SK-N-SH (cell line): ENCODE measurements at regions not wholly inside any gene's neighbourhood (a gene's known extent, or its start where the extent isn't known, plus 50 kb on each side); places are given as distances from the start of the nearest gene placed in this dataset.

Experiments used
- CTCF ChIA-PET: fragments of 300-600, 350-600 bp; formaldehyde crosslinking; extraction: SDS; loops from one replicate; lab custom pipeline; 2021; lab: Yijun Ruan, JAX
- POLR2A ChIA-PET: fragments of 350-600 bp; sonication (Branson Sonifier 250); formaldehyde crosslinking; extraction: SDS; loops from one replicate; lab custom pipeline; 2020; ENCODE audit warnings: antibody characterized with exemption, inconsistent platforms; lab: Yijun Ruan, JAX
- DNase-seq: peaks from one replicate; pipeline ENCODE4 v3.0.0; 2012
- H2AFZ ChIP-seq: fragments of 200-600 bp; sonication (generic); 2 replicates; pipeline ENCODE4 v1.8.1; 2016; ENCODE audit warnings: antibody characterized with exemption, mild to moderate bottlenecking, low read depth
- H3F3A ChIP-seq: fragments of 200-600 bp; sonication (generic); replicated peaks from 2 replicates; pipeline ENCODE3; 2016; ENCODE audit warnings: antibody characterized with exemption, mild to moderate bottlenecking; ENCODE audit not compliant: insufficient read depth
- H3K27ac ChIP-seq, 2 experiments: fragments of 200-500 bp in 1 of 2; fragments of 200-600 bp in 1 of 2; sonication (Bioruptor generic) in 1 of 2; sonication (generic), shearing (Covaris generic) in 1 of 2; 2 replicates each; pipeline versions ENCODE4 v1.5.1 to v1.6.1; 2014 to 2016; ENCODE audit warnings: low read depth in 2 of 2, inconsistent platforms in 1 of 2, low read length in 1 of 2, mild to moderate bottlenecking in 1 of 2, mixed read lengths in 1 of 2
- H3K27me3 ChIP-seq: fragments of 200-600 bp; sonication (generic), shearing (Covaris generic); 2 replicates; pipeline ENCODE4 v1.6.1; 2016; ENCODE audit warnings: mixed run types; ENCODE audit not compliant: insufficient read depth
- H3K36me3 ChIP-seq, 2 experiments: fragments of 200-500 bp in 1 of 2; fragments of 200-600 bp in 1 of 2; sonication (Bioruptor generic) in 1 of 2; sonication (generic) in 1 of 2; replicated peaks in 1 of 2; 2 replicates each; pipeline versions ENCODE3 to v1.5.1; 2014 to 2016; ENCODE audit warnings: low read length in 1 of 2, mild to moderate bottlenecking in 1 of 2; ENCODE audit not compliant: insufficient read depth in 2 of 2, control insufficient read depth in 1 of 2
- H3K4me1 ChIP-seq, 2 experiments: fragments of 200-500 bp in 1 of 2; fragments of 200-600 bp in 1 of 2; sonication (Bioruptor generic) in 1 of 2; sonication (generic), shearing (Covaris generic) in 1 of 2; 2 replicates each; pipeline versions ENCODE4 v1.5.1 to v1.6.1; 2014 to 2016; ENCODE audit warnings: low read depth in 1 of 2, low read length in 1 of 2, mixed run types in 1 of 2; ENCODE audit not compliant: insufficient read depth in 2 of 2, control insufficient read depth in 1 of 2
- H3K4me2 ChIP-seq: fragments of 200-600 bp; sonication (generic), shearing (Covaris generic); 2 replicates; pipeline ENCODE4 v1.6.1; 2017; ENCODE audit warnings: mixed run types
- H3K4me3 ChIP-seq, 2 experiments: fragments of 200-500 bp in 1 of 2; fragments of 200-600 bp in 1 of 2; sonication (Bioruptor generic) in 1 of 2; sonication (generic), shearing (Covaris generic) in 1 of 2; 2 replicates each; pipeline versions ENCODE4 v1.5.1 to v1.8.1; 2014 to 2016; ENCODE audit warnings: low read depth in 2 of 2, inconsistent platforms in 1 of 2, low read length in 1 of 2, mild to moderate bottlenecking in 1 of 2, mixed read lengths in 1 of 2, moderate library complexity in 1 of 2
- H3K79me2 ChIP-seq: fragments of 200-600 bp; sonication (generic); 2 replicates; pipeline ENCODE4 v1.8.1; 2017; ENCODE audit warnings: mild to moderate bottlenecking; ENCODE audit not compliant: insufficient read depth
- H3K9ac ChIP-seq: fragments of 200-600 bp; sonication (generic); 2 replicates; pipeline ENCODE4 v1.6.1; 2017; ENCODE audit warnings: mixed run types
- H3K9me2 ChIP-seq: fragments of 200-600 bp; sonication (generic); 2 replicates; pipeline ENCODE4 v1.6.1; 2017; ENCODE audit warnings: mixed run types
- H3K9me3 ChIP-seq: fragments of 200-600 bp; sonication (generic); 2 replicates; pipeline ENCODE4 v1.6.1; 2017; ENCODE audit warnings: mixed run types, mild to moderate bottlenecking, moderate library complexity
- H4K20me1 ChIP-seq: fragments of 200-600 bp; sonication (generic); 2 replicates; pipeline ENCODE4 v1.6.1; 2017; ENCODE audit warnings: mild to moderate bottlenecking, mixed run types; ENCODE audit not compliant: insufficient read depth
- CHD2 ChIP-seq: fragments of 150-350 bp; IDR thresholded peaks from 2 replicates; pipeline ENCODE4 v1.6.1; 2018; ENCODE audit warnings: low read length; ENCODE audit not compliant: partially characterized antibody
- ELF1 ChIP-seq: IDR thresholded peaks from 2 replicates; pipeline ENCODE4 v1.4.0; 2012
- EP300 ChIP-seq, 2 experiments: IDR thresholded peaks; 2 replicates each; pipeline versions ENCODE4 v1.4.0 to v1.6.1; 2012; ENCODE audit warnings: borderline replicate concordance in 1 of 2, low read depth in 1 of 2, low read length in 1 of 2
- EZH2phosphoT487 ChIP-seq: fragments of 200-600 bp; sonication (generic); IDR thresholded peaks from 2 replicates; pipeline ENCODE4 v1.6.1; 2017; ENCODE audit warnings: low read depth, mixed run types, mild to moderate bottlenecking, antibody characterized with exemption, moderate library complexity, borderline replicate concordance
- FOXM1 ChIP-seq: IDR thresholded peaks from 2 replicates; pipeline ENCODE4 v1.4.0; 2012; ENCODE audit warnings: low read depth, mild to moderate bottlenecking
- GATA2 ChIP-seq: sonication (generic); formaldehyde crosslinking; IDR thresholded peaks from 2 replicates; pipeline ENCODE4 v1.5.0; 2020; ENCODE audit warnings: mild to moderate bottlenecking, missing genetic modification reagents
- JUND ChIP-seq: IDR thresholded peaks from 2 replicates; pipeline ENCODE4 v1.4.0; 2012
- MEF2A ChIP-seq: IDR thresholded peaks from 2 replicates; pipeline ENCODE4 v1.4.0; 2012; ENCODE audit warnings: low read depth, borderline replicate concordance
- NFIC ChIP-seq: IDR thresholded peaks from 2 replicates; pipeline ENCODE4 v1.4.0; 2012; ENCODE audit warnings: borderline replicate concordance
- NRF1 ChIP-seq: IDR thresholded peaks from 2 replicates; pipeline ENCODE4 v1.6.1; 2012; ENCODE audit warnings: low read depth, mild to moderate bottlenecking, low read length
- POLR2AphosphoS5 ChIP-seq: IDR thresholded peaks from 2 replicates; pipeline ENCODE4 v1.6.1; 2012; ENCODE audit warnings: low read depth, low read length
- RFX5 ChIP-seq: IDR thresholded peaks from 2 replicates; pipeline ENCODE4 v1.6.1; 2012; ENCODE audit warnings: mild to moderate bottlenecking, improper control_type of control experiment, low read length
- SIN3A ChIP-seq: IDR thresholded peaks from 2 replicates; pipeline ENCODE4 v1.6.1; 2012; ENCODE audit warnings: low read depth, mild to moderate bottlenecking, low read length, moderate library complexity, borderline replicate concordance
- SMC3 ChIP-seq: IDR thresholded peaks from 2 replicates; pipeline ENCODE4 v1.6.1; 2012; ENCODE audit warnings: low read depth, low read length, improper control_type of control experiment
- TEAD4 ChIP-seq: IDR thresholded peaks from 2 replicates; pipeline ENCODE4 v1.4.0; 2012; ENCODE audit warnings: mild to moderate bottlenecking, borderline replicate concordance; ENCODE audit not compliant: insufficient read depth
- USF1 ChIP-seq: IDR thresholded peaks from 2 replicates; pipeline ENCODE4 v1.4.0; 2012; ENCODE audit warnings: low read depth, borderline replicate concordance
- USF2 ChIP-seq: fragments of 150-350 bp; IDR thresholded peaks from 2 replicates; pipeline ENCODE4 v1.6.1; 2017; ENCODE audit warnings: antibody characterized with exemption, low read length, low read depth, borderline replicate concordance
- YY1 ChIP-seq: IDR thresholded peaks from 2 replicates; pipeline ENCODE4 v1.4.0; 2012; ENCODE audit warnings: low read depth, mild to moderate bottlenecking
- WGBS: methylation state at CpG from one replicate; pipeline ENCODE4 v1.1.6; 2017; ENCODE audit warnings: low lambda C conversion rate; 5-methylcytosine and 5-hydroxymethylcytosine counted together
- TF ChIP-seq, protein P1 (sequence below): IDR thresholded peaks from 2 replicates; pipeline ENCODE4 v1.4.0; 2012; ENCODE audit warnings: low read depth
- TF ChIP-seq, protein P2 (sequence below): IDR thresholded peaks from 2 replicates; pipeline ENCODE4 v1.4.0; 2012; ENCODE audit warnings: low read depth, borderline replicate concordance

DNA sequence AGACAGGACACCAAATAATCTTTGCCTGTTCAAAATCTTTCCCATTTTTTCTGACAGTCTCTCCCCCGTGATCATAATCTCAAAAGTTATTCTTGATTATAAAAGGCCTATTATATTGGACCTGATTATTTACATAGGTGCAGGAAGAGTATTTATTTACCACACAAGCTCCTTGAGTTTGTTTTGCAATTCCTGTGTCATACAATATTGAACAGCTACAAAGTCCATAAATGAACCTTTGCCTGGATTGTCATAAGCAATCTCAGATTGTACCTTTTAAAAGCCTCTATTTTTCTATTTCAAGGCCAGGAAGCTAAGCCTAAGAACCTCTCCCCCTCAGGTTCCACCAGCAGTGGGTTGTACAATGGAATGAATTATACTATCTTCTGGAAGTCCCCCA is 183.9 kb upstream of the MEOX2 start:
- ChIA-PET CTCF (no interaction called here), POLR2A (no interaction called here)
- H2AFZ ChIP-seq = no peak overlapping the region
- no peaks in the 10 kb centered on the region for H3K9me3 ChIP-seq
- TF ChIP-seq, protein P1, sequence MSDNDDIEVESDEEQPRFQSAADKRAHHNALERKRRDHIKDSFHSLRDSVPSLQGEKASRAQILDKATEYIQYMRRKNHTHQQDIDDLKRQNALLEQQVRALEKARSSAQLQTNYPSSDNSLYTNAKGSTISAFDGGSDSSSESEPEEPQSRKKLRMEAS = no peak
- TF ChIP-seq EP300 (IDR thresholded peaks at IDR 0.05; ENCODE audit: borderline replicate concordance in 1 of 2, low read depth in 1 of 2, low read length in 1 of 2) = no peak
- TF ChIP-seq NFIC = no peak
- TF ChIP-seq SMC3 = no peak
- no peak for TF ChIP-seq CHD2
- TF ChIP-seq NRF1 = no peak
- TF ChIP-seq SIN3A = no peak
- TF ChIP-seq JUND = no peak
- TF ChIP-seq ELF1 = no peak
- TF ChIP-seq EZH2phosphoT487 = no peak
- TF ChIP-seq POLR2AphosphoS5 = no peak
- TF ChIP-seq USF2 = no peak
- no peak for TF ChIP-seq MEF2A
- TF ChIP-seq YY1 = no peak
- no peak for TF ChIP-seq FOXM1
- TF ChIP-seq, protein P2, sequence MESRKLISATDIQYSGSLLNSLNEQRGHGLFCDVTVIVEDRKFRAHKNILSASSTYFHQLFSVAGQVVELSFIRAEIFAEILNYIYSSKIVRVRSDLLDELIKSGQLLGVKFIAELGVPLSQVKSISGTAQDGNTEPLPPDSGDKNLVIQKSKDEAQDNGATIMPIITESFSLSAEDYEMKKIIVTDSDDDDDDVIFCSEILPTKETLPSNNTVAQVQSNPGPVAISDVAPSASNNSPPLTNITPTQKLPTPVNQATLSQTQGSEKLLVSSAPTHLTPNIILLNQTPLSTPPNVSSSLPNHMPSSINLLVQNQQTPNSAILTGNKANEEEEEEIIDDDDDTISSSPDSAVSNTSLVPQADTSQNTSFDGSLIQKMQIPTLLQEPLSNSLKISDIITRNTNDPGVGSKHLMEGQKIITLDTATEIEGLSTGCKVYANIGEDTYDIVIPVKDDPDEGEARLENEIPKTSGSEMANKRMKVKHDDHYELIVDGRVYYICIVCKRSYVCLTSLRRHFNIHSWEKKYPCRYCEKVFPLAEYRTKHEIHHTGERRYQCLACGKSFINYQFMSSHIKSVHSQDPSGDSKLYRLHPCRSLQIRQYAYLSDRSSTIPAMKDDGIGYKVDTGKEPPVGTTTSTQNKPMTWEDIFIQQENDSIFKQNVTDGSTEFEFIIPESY = no peak
- no peak for TF ChIP-seq RFX5
- TF ChIP-seq GATA2 (CRISPR knock-in tag) = no peak
- H3K27me3 ChIP-seq = 0 out of 2 replicates have a peak, but pooled peaks cover 11% of the 10 kb centered on the region
- H3K4me3 ChIP-seq = no peak overlapping the region
- WGBS = 0% methylated on average over 1 of the region's 1 CpG
- H3K36me3 ChIP-seq = no peaks in the 10 kb centered on the region
- no peaks in the 10 kb centered on the region for H4K20me1 ChIP-seq
- H3K27ac ChIP-seq = no peak overlapping the region
- no peak overlapping the region for H3K4me2 ChIP-seq
- no peaks in the 10 kb centered on the region for H3K9me2 ChIP-seq
- no peaks in the 10 kb centered on the region for H3K4me1 ChIP-seq
- no peaks in the 10 kb centered on the region for H3K79me2 ChIP-seq
- no peak overlapping the region for H3K9ac ChIP-seq
- no peaks in the 10 kb centered on the region for H3F3A ChIP-seq
- DNase-seq = no peak

DNA sequence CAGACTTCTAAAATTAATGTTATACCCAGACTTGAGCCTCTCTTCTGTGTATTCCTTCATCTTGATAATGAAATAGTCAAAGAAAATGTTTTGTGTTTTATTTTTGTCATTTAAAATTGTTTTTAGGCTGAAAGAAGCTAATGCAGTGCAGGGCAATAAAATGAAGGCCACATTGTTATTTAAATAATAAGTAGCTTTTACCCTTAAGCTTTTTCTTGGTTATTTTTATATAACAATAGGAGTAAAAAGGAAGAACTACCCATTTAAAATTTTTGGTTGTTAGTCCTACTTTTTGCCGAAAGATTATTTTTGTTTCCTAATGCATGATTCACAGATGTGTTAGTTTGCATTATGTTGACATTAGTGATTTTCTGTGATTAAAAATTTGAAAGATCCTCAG is 181.0 kb upstream of the MEOX2 start:
- Histone ChIP-seq H3K4me1 (no peaks in the 10 kb centered on the region), H3K27ac (no peak overlapping the region), H4K20me1 (no peaks in the 10 kb centered on the region), H3K4me3 (no peak overlapping the region), H3K27me3 (0 out of 2 replicates have a peak, but pooled peaks cover 8% of the 10 kb centered on the region), H3K9ac (no peak overlapping the region), H3K9me2 (no peaks in the 10 kb centered on the region), H3K9me3 (no peaks in the 10 kb centered on the region), H3K79me2 (no peaks in the 10 kb centered on the region), H3K36me3 (no peaks in the 10 kb centered on the region), H3K4me2 (no peak overlapping the region), H3F3A (no peaks in the 10 kb centered on the region), H2AFZ (no peak overlapping the region)
- no peak for TF ChIP-seq TEAD4
- no peak for TF ChIP-seq USF1
- no peak for TF ChIP-seq SIN3A
- no peak for DNase-seq
- CTCF ChIA-PET = no interaction called here
- POLR2A ChIA-PET = no interaction called here
- 86% methylated on average over 1 of the region's 1 CpG for WGBS
